GM12878 (cell line): ENCODE measurements at regions not wholly inside any gene's neighbourhood (a gene's known extent, or its start where the extent isn't known, plus 50 kb on each side); places are given as distances from the start of the nearest gene placed in this dataset.

Experiments used
- ATAC-seq: fragments of 200-7000 bp; cut with Tn5 transposase; 3 replicates; pipeline ENCODE4 v1.9.1; 2020; ENCODE audit warnings: mild to moderate bottlenecking, moderate library complexity
- BruUV-seq: library from RNA; stranded (reverse); fragments of 400-500 nt; replicated peaks from 2 replicates; lab custom pipeline; 2021; lab: Mats Ljungman, UMichigan
- CTCF ChIA-PET: fragments of 300-600 bp; sonication (Branson Sonifier 250); formaldehyde crosslinking; extraction: SDS; loops from one replicate; lab custom pipeline; 2021; ENCODE audit warnings: inconsistent platforms; lab: Yijun Ruan, JAX
- POLR2A ChIA-PET: fragments of 350-600 bp; formaldehyde crosslinking; extraction: SDS; loops from one replicate; lab custom pipeline; 2021; ENCODE audit warnings: inconsistent platforms; lab: Charles Lee
- RAD21 ChIA-PET: fragments of 300-600 bp; sonication (Branson Sonifier 250); formaldehyde crosslinking; loops from one replicate; lab custom pipeline; 2023; ENCODE audit warnings: antibody characterized with exemption; ENCODE audit not compliant: unreplicated experiment; lab: Charles Lee
- SMC1A ChIA-PET: fragments of 300-600 bp; sonication (Branson Sonifier 250); formaldehyde crosslinking; loops from one replicate; lab custom pipeline; 2023; ENCODE audit not compliant: unreplicated experiment, uncharacterized antibody; lab: Charles Lee
- DNase-seq: peaks from one replicate; pipeline ENCODE4 v3.0.0-alpha.2; 2011; ENCODE audit warnings: low read depth, low spot score
- FAIRE-seq: peaks from 3 replicates; lab custom pipeline; 2011; peaks lifted over from hg19 to GRCh38; lab: Jason Lieb, UNC
- H2AFZ ChIP-seq: 2 replicates; pipeline ENCODE4 v1.6.0; 2011; ENCODE audit warnings: low read depth, low read length, control low read depth; ENCODE audit not compliant: control insufficient read depth
- H3K27ac ChIP-seq: 2 replicates; pipeline ENCODE4 v1.5.1; 2011; ENCODE audit warnings: control low read depth; ENCODE audit not compliant: control insufficient read depth, insufficient read depth
- H3K27me3 ChIP-seq, 2 experiments: replicated peaks in 1 of 2; 2 replicates each; pipeline versions ENCODE4 v1.6.0 to v1.6.1; 2011; ENCODE audit warnings: low read length in 1 of 2; ENCODE audit not compliant: control insufficient read depth in 2 of 2, insufficient read depth in 2 of 2
- H3K36me3 ChIP-seq, 2 experiments: 2 replicates each; pipeline ENCODE4 v1.5.1; 2011; ENCODE audit warnings: low read length in 1 of 2; ENCODE audit not compliant: control insufficient read depth in 2 of 2, insufficient read depth in 2 of 2
- H3K4me1 ChIP-seq: 2 replicates; pipeline ENCODE4 v1.6.1; 2011; ENCODE audit warnings: mild to moderate bottlenecking, low read length, moderate library complexity, mixed read lengths; ENCODE audit not compliant: control insufficient read depth, insufficient read depth
- H3K4me2 ChIP-seq: 2 replicates; pipeline ENCODE4 v1.6.0; 2011; ENCODE audit warnings: control low read depth; ENCODE audit not compliant: control insufficient read depth, insufficient read depth
- H3K4me3 ChIP-seq: fragments of 200-600 bp; sonication (generic); 2 replicates; pipeline ENCODE4 v1.5.1; 2016
- H3K79me2 ChIP-seq: 2 replicates; pipeline ENCODE4 v1.6.0; 2011; ENCODE audit warnings: low read length; ENCODE audit not compliant: control insufficient read depth, insufficient read depth
- H3K9ac ChIP-seq: 2 replicates; pipeline ENCODE4 v1.8.0; 2011; ENCODE audit warnings: low read length, control low read depth, mixed read lengths; ENCODE audit not compliant: control insufficient read depth, insufficient read depth
- H3K9me3 ChIP-seq: replicated peaks from 3 replicates; pipeline ENCODE4 v1.5.1; 2011; ENCODE audit warnings: mild to moderate bottlenecking, low read length; ENCODE audit not compliant: control insufficient read depth, insufficient read depth
- H4K20me1 ChIP-seq: 2 replicates; pipeline ENCODE4 v1.6.0; 2011; ENCODE audit not compliant: control insufficient read depth, insufficient read depth
- CHD4 ChIP-seq: fragments of 200-600 bp; sonication (generic); IDR thresholded peaks from 2 replicates; pipeline ENCODE4 v1.6.1; 2016; ENCODE audit warnings: mild to moderate bottlenecking
- ESRRA ChIP-seq: IDR thresholded peaks from 2 replicates; pipeline ENCODE4 v1.6.1; 2012; ENCODE audit warnings: mild to moderate bottlenecking, low read length, improper control_type of control experiment
- GABPA ChIP-seq: IDR thresholded peaks from 2 replicates; pipeline ENCODE4 v1.6.1; 2014; ENCODE audit warnings: antibody characterized with exemption, low read depth, mild to moderate bottlenecking, inconsistent platforms
- HDAC2 ChIP-seq: fragments of 200-600 bp; sonication (generic); IDR thresholded peaks from 2 replicates; pipeline ENCODE4 v1.6.1; 2017
- KDM1A ChIP-seq: fragments of 200-600 bp; sonication (generic); IDR thresholded peaks from 2 replicates; pipeline ENCODE4 v1.6.1; 2016; ENCODE audit warnings: borderline replicate concordance
- LARP7 ChIP-seq: fragments of 450-650 bp; IDR thresholded peaks from 2 replicates; pipeline ENCODE4 v1.6.1; 2017; ENCODE audit warnings: mild to moderate bottlenecking
- MAX ChIP-seq: IDR thresholded peaks from 2 replicates; pipeline ENCODE4 v1.6.1; 2012; ENCODE audit warnings: low read depth, low read length, improper control_type of control experiment
- MTA2 ChIP-seq: fragments of 450-650 bp; IDR thresholded peaks from 2 replicates; pipeline ENCODE4 v1.6.1; 2016; ENCODE audit warnings: low read depth, mild to moderate bottlenecking, moderate library complexity
- MXI1 ChIP-seq: fragments of 150-350 bp; IDR thresholded peaks from 2 replicates; pipeline ENCODE4 v1.6.1; 2011; ENCODE audit warnings: low read depth, mild to moderate bottlenecking, inconsistent platforms, low read length, improper control_type of control experiment
- NBN ChIP-seq: fragments of 450-650 bp; IDR thresholded peaks from 2 replicates; pipeline ENCODE4 v1.6.1; 2016
- RAD51 ChIP-seq: fragments of 450-650 bp; IDR thresholded peaks from 2 replicates; pipeline ENCODE4 v1.6.1; 2016; ENCODE audit warnings: moderate library complexity, mild to moderate bottlenecking, inconsistent platforms
- SMC3 ChIP-seq: IDR thresholded peaks from 2 replicates; pipeline ENCODE4 v1.6.1; 2011; ENCODE audit warnings: low read length, improper control_type of control experiment, borderline replicate concordance
- SRF ChIP-seq, 2 experiments: IDR thresholded peaks; 2 replicates each; pipeline ENCODE4 v1.6.1; 2011; ENCODE audit warnings: low read depth in 2 of 2, low read length in 2 of 2, mild to moderate bottlenecking in 1 of 2, moderate library complexity in 1 of 2
- TBL1XR1 ChIP-seq: IDR thresholded peaks from 2 replicates; pipeline ENCODE4 v1.6.1; 2012; ENCODE audit warnings: low read depth, low read length, improper control_type of control experiment
- USF1 ChIP-seq: IDR thresholded peaks from 2 replicates; pipeline ENCODE4 v1.6.1; 2011; ENCODE audit warnings: borderline replicate concordance, low read depth, mild to moderate bottlenecking, moderate library complexity, mixed read lengths, low read length; ENCODE audit not compliant: insufficient read depth; ENCODE audit errors: extremely low read length
- whole genome bisulfite sequencing: methylation state at CpG from one replicate; pipeline ENCODE4 v1.1.6; 2016; ENCODE audit warnings: low lambda C conversion rate; ENCODE audit not compliant: insufficient replicate concordance, insufficient coverage; ENCODE audit errors: missing lambda C conversion rate; 5-methylcytosine and 5-hydroxymethylcytosine counted together
- in situ Hi-C: fragments of 300-500 bp; cut with MboI; formaldehyde crosslinking; loops from 9 replicates; pipeline ENCODE4 v1.14.3; 2018; ENCODE audit warnings: mixed read lengths
- intact Hi-C: fragments of 100-400 bp; cut with micrococcal nuclease; formaldehyde crosslinking; loops from one replicate; pipeline ENCODE4 v1.14.2; 2022; ENCODE audit not compliant: unreplicated experiment

GRCh38 chr2:145689277-145689676 lies 1169.4 kb upstream of the ZEB2 start (continued):
- TF ChIP-seq TBL1XR1 = no peak
- no peak for TF ChIP-seq USF1
- TF ChIP-seq CHD4 = no peak
- TF ChIP-seq KDM1A = no peak
- TF ChIP-seq SMC3 = no peak
- TF ChIP-seq ESRRA = no peak
- no peak for TF ChIP-seq LARP7
- TF ChIP-seq GABPA = no peak
- no peak for TF ChIP-seq NBN

GRCh38 chr2:145688156-145688555 lies 1168.2 kb upstream of the ZEB2 start:
- no peak overlapping the region for H3K9ac ChIP-seq
- no peak overlapping the region for H2AFZ ChIP-seq
- no peak overlapping the region for H3K27ac ChIP-seq
- intact Hi-C loops (no loop called here), in situ Hi-C loops (no loop called here)
- no TSS peak for BruUV-seq
- WGBS = 28% methylated on average over 3 of the region's 3 CpGs
- no peaks in the 10 kb centered on the region for H3K27me3 ChIP-seq
- no peaks in the 10 kb centered on the region for H3K79me2 ChIP-seq
- H3K36me3 ChIP-seq = no peaks in the 10 kb centered on the region
- no peaks in the 10 kb centered on the region for H3K9me3 ChIP-seq
- no peak overlapping the region for H3K4me2 ChIP-seq
- ChIA-PET RAD21 (no interaction called here), CTCF (no interaction called here), POLR2A (no interaction called here), SMC1A (interaction anchor here (0.8 kb wide), 1 partner anchor 287 kb away, joined by 3 read pairs; no protein-coding TSS in a partner anchor)
- H3K4me3 ChIP-seq = no peak overlapping the region
- TF ChIP-seq SRF (IDR thresholded peaks at IDR 0.05; ENCODE audit: low read depth in 2 of 2, low read length in 2 of 2) (no peak), HDAC2 (no peak), MXI1 (no peak), RAD51 (no peak), MTA2 (no peak), MAX (no peak)
- no peak for ATAC-seq
- no peaks in the 10 kb centered on the region for H4K20me1 ChIP-seq
- no peak for FAIRE-seq
- no peak for DNase-seq
- no peaks in the 10 kb centered on the region for H3K4me1 ChIP-seq
